Panc1 (cell line): ENCODE measurements at regions not wholly inside any gene's neighbourhood (a gene's known extent, or its start where the extent isn't known, plus 50 kb on each side); places are given as distances from the start of the nearest gene placed in this dataset.
"Not testable (repeated sequence)": the region's sequence is repeated elsewhere in the genome, so short reads cannot be mapped to it uniquely, and the experiment has no call there.

Experiments
- ATAC-seq: fragments of 200-7000 bp; cut with Tn5 transposase; 2 replicates; pipeline ENCODE4 v1.9.1; 2020; ENCODE audit warnings: mild to moderate bottlenecking, moderate library complexity
- BruUV-seq: library from RNA; stranded (reverse); fragments of 400-500 nt; replicated peaks from 2 replicates; lab custom pipeline; 2021; lab: Mats Ljungman, UMichigan
- CTCF ChIA-PET: fragments of 300-600 bp; sonication (Branson Sonifier 250); formaldehyde crosslinking; loops from one replicate; lab custom pipeline; 2022; ENCODE audit warnings: antibody characterized with exemption; lab: Charles Lee
- POLR2A ChIA-PET: fragments of 300-600 bp; sonication (Branson Sonifier 250); formaldehyde crosslinking; loops from one replicate; lab custom pipeline; 2022; ENCODE audit warnings: antibody characterized with exemption; lab: Charles Lee
- DNase-seq: peaks from one replicate; pipeline ENCODE4 v3.0.0-alpha.2; 2010; ENCODE audit warnings: low read depth, low spot score
- H3K27ac ChIP-seq: 2 replicates; pipeline ENCODE4 v1.5.1; 2011; ENCODE audit warnings: mild to moderate bottlenecking, low read length, inconsistent platforms
- H3K27me3 ChIP-seq: fragments of 200-500 bp; sonication (Bioruptor generic); 2 replicates; pipeline ENCODE4 v1.6.0; 2014; ENCODE audit warnings: low read length, inconsistent platforms; ENCODE audit not compliant: control insufficient read depth, insufficient read depth
- H3K36me3 ChIP-seq: fragments of 200-500 bp; sonication (Bioruptor generic); 2 replicates; pipeline ENCODE4 v1.5.1; 2014; ENCODE audit warnings: inconsistent platforms, mild to moderate bottlenecking, low read length, moderate library complexity; ENCODE audit not compliant: control insufficient read depth, insufficient read depth
- H3K4me1 ChIP-seq: 2 replicates; pipeline ENCODE4 v1.5.1; 2011; ENCODE audit warnings: inconsistent platforms, mild to moderate bottlenecking, low read length, moderate library complexity; ENCODE audit not compliant: control insufficient read depth, insufficient read depth
- H3K4me3 ChIP-seq, 2 experiments: 2 replicates each; pipeline ENCODE4 v1.5.1; 2011 to 2012; ENCODE audit warnings: low read depth in 2 of 2, low read length in 2 of 2, mild to moderate bottlenecking in 2 of 2, inconsistent platforms in 1 of 2, moderate library complexity in 1 of 2
- H3K9me3 ChIP-seq: fragments of 200-500 bp; sonication (Bioruptor generic); 2 replicates; pipeline ENCODE4 v1.5.1; 2014; ENCODE audit warnings: low read depth, mild to moderate bottlenecking, inconsistent platforms, low read length, moderate library complexity; ENCODE audit not compliant: control insufficient read depth, insufficient read depth
- POLR2AphosphoS5 ChIP-seq: IDR thresholded peaks from 2 replicates; pipeline ENCODE4 v1.6.1; 2012; ENCODE audit warnings: mild to moderate bottlenecking, low read depth, low read length, moderate library complexity
- SIN3A ChIP-seq: IDR thresholded peaks from 2 replicates; pipeline ENCODE4 v1.6.1; 2012; ENCODE audit warnings: low read depth, mild to moderate bottlenecking, low read length, moderate library complexity, borderline replicate concordance; ENCODE audit not compliant: insufficient read depth
- TCF7L2 ChIP-seq: IDR thresholded peaks from 2 replicates; pipeline ENCODE4 v1.6.1; 2011; ENCODE audit warnings: mild to moderate bottlenecking, low read depth, low read length, inconsistent platforms
- in situ Hi-C: cut with HindIII; loops from 2 replicates; pipeline ENCODE4 v1.10.0; 2016; ENCODE audit warnings: low sequenced_read_pairs, low pct_unique_long_range_greater_than_20kb
- intact Hi-C: fragments of 100-400 bp; cut with micrococcal nuclease; formaldehyde crosslinking; loops from one replicate; pipeline ENCODE4 v1.10.0; 2022; ENCODE audit not compliant: unreplicated experiment
- TF ChIP-seq, protein P1 (sequence below), 2 experiments: IDR thresholded peaks; 2 replicates each; pipeline ENCODE4 v1.6.1; 2011 to 2012; ENCODE audit warnings: low read depth in 2 of 2, control low read depth in 1 of 2, low read length in 1 of 2, mild to moderate bottlenecking in 1 of 2, moderate library complexity in 1 of 2; ENCODE audit not compliant: insufficient read depth in 1 of 2
- TF ChIP-seq, protein P2 (sequence below): fragments of 450-650 bp; IDR thresholded peaks from 2 replicates; pipeline ENCODE4 v1.5.1; 2017; ENCODE audit warnings: mild to moderate bottlenecking

DNA sequence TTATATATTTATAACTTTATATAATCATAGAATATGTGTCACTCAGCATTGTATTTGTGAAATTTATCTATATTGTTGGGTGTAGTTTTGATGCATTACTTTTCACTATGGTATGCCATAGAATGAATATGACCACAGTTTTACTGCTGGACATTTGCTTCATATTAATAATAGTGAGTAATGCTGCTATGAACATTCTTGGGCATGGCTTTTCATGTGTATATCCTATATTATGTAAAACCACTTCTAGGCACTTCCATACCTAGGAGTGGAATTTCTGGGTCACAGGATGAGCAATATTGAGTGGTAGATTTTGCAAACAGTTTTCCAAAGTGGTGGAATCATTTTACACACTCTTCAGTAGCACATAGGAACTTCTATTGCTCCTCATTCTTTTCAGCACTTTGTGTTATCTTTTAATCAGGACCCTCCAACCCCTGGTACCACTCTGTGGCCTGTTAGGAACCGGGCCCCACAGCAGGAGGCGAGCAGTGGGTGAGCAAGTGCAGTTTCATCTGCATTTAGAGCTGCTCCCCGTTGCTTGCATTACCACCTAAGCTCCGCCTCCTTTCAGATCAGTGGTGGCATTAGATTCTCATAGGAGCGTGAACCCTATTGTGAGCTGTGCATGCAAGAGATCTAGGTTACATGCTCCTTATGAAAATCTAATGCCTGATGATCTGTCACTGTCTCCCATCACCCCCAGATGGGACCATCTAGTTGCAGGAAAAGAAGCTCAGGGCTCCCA is 56.0 kb upstream of the CNIH3 start:
- H3K27me3 ChIP-seq = no peaks in the 10 kb centered on the region
- H3K4me3 ChIP-seq = no peak overlapping the region
- CTCF ChIA-PET = no interaction called here
- H3K27ac ChIP-seq = no peak overlapping the region
- in situ Hi-C loops = no loop called here
- H3K4me1 ChIP-seq = 0 out of 2 replicates have a peak, but pooled peaks cover 4% of the 10 kb centered on the region
- no TSS peak for BruUV-seq
- TF ChIP-seq POLR2AphosphoS5 (no peak), TCF7L2 (no peak), SIN3A (no peak)
- TF ChIP-seq, protein P1, sequence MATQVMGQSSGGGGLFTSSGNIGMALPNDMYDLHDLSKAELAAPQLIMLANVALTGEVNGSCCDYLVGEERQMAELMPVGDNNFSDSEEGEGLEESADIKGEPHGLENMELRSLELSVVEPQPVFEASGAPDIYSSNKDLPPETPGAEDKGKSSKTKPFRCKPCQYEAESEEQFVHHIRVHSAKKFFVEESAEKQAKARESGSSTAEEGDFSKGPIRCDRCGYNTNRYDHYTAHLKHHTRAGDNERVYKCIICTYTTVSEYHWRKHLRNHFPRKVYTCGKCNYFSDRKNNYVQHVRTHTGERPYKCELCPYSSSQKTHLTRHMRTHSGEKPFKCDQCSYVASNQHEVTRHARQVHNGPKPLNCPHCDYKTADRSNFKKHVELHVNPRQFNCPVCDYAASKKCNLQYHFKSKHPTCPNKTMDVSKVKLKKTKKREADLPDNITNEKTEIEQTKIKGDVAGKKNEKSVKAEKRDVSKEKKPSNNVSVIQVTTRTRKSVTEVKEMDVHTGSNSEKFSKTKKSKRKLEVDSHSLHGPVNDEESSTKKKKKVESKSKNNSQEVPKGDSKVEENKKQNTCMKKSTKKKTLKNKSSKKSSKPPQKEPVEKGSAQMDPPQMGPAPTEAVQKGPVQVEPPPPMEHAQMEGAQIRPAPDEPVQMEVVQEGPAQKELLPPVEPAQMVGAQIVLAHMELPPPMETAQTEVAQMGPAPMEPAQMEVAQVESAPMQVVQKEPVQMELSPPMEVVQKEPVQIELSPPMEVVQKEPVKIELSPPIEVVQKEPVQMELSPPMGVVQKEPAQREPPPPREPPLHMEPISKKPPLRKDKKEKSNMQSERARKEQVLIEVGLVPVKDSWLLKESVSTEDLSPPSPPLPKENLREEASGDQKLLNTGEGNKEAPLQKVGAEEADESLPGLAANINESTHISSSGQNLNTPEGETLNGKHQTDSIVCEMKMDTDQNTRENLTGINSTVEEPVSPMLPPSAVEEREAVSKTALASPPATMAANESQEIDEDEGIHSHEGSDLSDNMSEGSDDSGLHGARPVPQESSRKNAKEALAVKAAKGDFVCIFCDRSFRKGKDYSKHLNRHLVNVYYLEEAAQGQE (IDR thresholded peaks at IDR 0.05; ENCODE audit: insufficient read depth in 1 of 2, low read depth in 2 of 2, low read length in 1 of 2) = no peak
- TF ChIP-seq, protein P2, sequence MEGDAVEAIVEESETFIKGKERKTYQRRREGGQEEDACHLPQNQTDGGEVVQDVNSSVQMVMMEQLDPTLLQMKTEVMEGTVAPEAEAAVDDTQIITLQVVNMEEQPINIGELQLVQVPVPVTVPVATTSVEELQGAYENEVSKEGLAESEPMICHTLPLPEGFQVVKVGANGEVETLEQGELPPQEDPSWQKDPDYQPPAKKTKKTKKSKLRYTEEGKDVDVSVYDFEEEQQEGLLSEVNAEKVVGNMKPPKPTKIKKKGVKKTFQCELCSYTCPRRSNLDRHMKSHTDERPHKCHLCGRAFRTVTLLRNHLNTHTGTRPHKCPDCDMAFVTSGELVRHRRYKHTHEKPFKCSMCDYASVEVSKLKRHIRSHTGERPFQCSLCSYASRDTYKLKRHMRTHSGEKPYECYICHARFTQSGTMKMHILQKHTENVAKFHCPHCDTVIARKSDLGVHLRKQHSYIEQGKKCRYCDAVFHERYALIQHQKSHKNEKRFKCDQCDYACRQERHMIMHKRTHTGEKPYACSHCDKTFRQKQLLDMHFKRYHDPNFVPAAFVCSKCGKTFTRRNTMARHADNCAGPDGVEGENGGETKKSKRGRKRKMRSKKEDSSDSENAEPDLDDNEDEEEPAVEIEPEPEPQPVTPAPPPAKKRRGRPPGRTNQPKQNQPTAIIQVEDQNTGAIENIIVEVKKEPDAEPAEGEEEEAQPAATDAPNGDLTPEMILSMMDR = no peak
- H3K36me3 ChIP-seq = no peaks in the 10 kb centered on the region
- POLR2A ChIA-PET = no interaction called here
- DNase-seq = no peak
- intact Hi-C loops = no loop called here
- ATAC-seq = no peak
- peaks cover 6% of the 10 kb centered on the region; the same call in 1 of the 2 replicates for H3K9me3 ChIP-seq

DNA sequence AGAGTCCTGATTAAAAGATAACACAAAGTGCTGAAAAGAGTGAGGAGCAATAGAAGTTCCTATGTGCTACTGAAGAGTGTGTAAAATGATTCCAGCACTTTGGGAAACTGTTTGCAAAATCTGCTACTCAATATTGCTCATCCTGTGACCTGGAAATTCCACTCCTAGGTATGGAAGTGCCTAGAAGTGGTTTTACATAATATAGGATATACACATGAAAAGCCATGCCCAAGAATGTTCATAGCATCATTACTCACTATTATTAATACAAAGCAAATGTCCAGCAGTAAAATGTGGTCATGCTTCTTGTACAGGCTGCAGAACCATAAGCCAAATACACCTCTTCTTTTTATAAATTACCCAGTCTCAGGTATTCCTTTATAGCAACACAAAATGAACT is 53.2 kb upstream of the CNIH3 start:
- H3K27ac ChIP-seq, intact Hi-C loops, H3K27me3 ChIP-seq, in situ Hi-C loops, H3K36me3 ChIP-seq, DNase-seq, POLR2A ChIA-PET, ATAC-seq, H3K9me3 ChIP-seq, BruUV-seq, H3K4me3 ChIP-seq, CTCF ChIA-PET, H3K4me1 ChIP-seq: not testable (repeated sequence)

DNA sequence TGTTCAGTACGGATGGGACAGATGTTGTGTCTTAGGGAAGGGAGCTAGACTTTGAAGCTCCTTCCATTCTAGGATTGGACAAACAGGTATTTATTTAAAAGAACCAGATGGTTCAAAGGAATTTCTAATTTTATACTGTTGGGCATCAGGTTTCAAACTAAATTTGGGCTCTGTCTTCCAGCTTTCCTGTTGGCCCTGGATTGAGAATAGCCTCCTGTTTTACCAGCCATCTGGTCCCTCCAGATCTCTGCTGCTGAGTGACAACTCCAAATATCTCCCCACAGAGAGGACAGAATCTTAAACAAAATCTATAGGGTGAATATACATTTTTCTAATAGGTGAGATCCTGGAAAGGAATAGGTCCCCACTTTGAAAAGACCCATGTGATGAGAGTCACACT is 52.5 kb upstream of the CNIH3 start:
- in situ Hi-C loops (no loop called here), intact Hi-C loops (no loop called here)
- DNase-seq (no peak), ATAC-seq (no peak)
- BruUV-seq = no TSS peak
- Histone ChIP-seq H3K27ac (no peak overlapping the region), H3K4me3 (no peak overlapping the region), H3K9me3 (peaks cover 6% of the 10 kb centered on the region; the same call in 1 of the 2 replicates), H3K36me3 (no peaks in the 10 kb centered on the region), H3K4me1 (0 out of 2 replicates have a peak, but pooled peaks cover 4% of the 10 kb centered on the region), H3K27me3 (no peaks in the 10 kb centered on the region)
- TF ChIP-seq, protein P2 = no peak
- TF ChIP-seq SIN3A (no peak), POLR2AphosphoS5 (no peak), TCF7L2 (no peak)
- TF ChIP-seq, protein P1 (IDR thresholded peaks at IDR 0.05; ENCODE audit: insufficient read depth in 1 of 2, low read depth in 2 of 2, low read length in 1 of 2) = no peak
- ChIA-PET CTCF (no interaction called here), POLR2A (no interaction called here)
